Gastroesophageal sphincter (tissue), 4 donors: ENCODE measurements at regions not wholly inside any gene's neighbourhood (a gene's known extent, or its start where the extent isn't known, plus 50 kb on each side); places are given as distances from the start of the nearest gene placed in this dataset.

Source experiments
- ATAC-seq: fragments of 150-250 bp; one replicate; pipeline ENCODE4 v1.9.1; 2016; ENCODE audit warnings: mild to moderate bottlenecking, moderate library complexity
- H3K27ac ChIP-seq, 4 donors: fragments of 200-600 bp; sonication (generic) in 3 of 4; 1 replicate in 3 of 4; 2 replicates in 1 of 4; pipeline ENCODE4 v1.5.1; 2016 to 2019
- H3K27me3 ChIP-seq: fragments of 200-600 bp; sonication (generic); one replicate; pipeline ENCODE4 v1.5.1; 2019
- H3K36me3 ChIP-seq, 2 donors: fragments of 200-600 bp; sonication (generic); one replicate each; pipeline ENCODE4 v1.5.1; 2019; ENCODE audit warnings: control low read depth in 1 of 2
- H3K4me1 ChIP-seq, 3 donors: fragments of 200-600 bp; sonication (generic); 1 replicate in 2 of 3; 2 replicates in 1 of 3; pipeline ENCODE4 v1.5.1; 2016 to 2019; ENCODE audit warnings: control low read depth in 2 of 3
- H3K4me3 ChIP-seq, 2 donors: fragments of 200-600 bp; sonication (generic); one replicate each; pipeline ENCODE4 v1.5.1; 2019; ENCODE audit warnings: mild to moderate bottlenecking in 1 of 2, moderate library complexity in 1 of 2
- H3K9me3 ChIP-seq, 3 donors: fragments of 200-600 bp; sonication (generic); one replicate each; pipeline ENCODE4 v1.5.1; 2017 to 2019; ENCODE audit warnings: control low read depth in 2 of 3
- CTCF ChIP-seq, 4 experiments: fragments of 200-600 bp in 2 of 4; fragments of 450-650 bp in 2 of 4; sonication (generic) in 1 of 4; IDR thresholded peaks; one replicate each; pipeline ENCODE4 v1.5.1; 2017 to 2019; ENCODE audit warnings: antibody characterized with exemption in 4 of 4, mild to moderate bottlenecking in 2 of 4, moderate library complexity in 2 of 4
- EP300 ChIP-seq: sonication (generic); formaldehyde crosslinking; IDR thresholded peaks from one replicate; pipeline ENCODE4 v1.6.1; 2017; ENCODE audit warnings: antibody characterized with exemption, mild to moderate bottlenecking
- POLR2A ChIP-seq, 2 donors: fragments of 450-650 bp; IDR thresholded peaks; one replicate each; pipeline ENCODE4 v1.6.1; 2017; ENCODE audit warnings: antibody characterized with exemption in 2 of 2, mild to moderate bottlenecking in 2 of 2, moderate library complexity in 1 of 2
- POLR2AphosphoS5 ChIP-seq: sonication (generic); formaldehyde crosslinking; IDR thresholded peaks from one replicate; pipeline ENCODE4 v1.6.1; 2017; ENCODE audit warnings: antibody characterized with exemption
- WGBS, 2 donors: methylation state at CpG; one replicate each; pipeline ENCODE4 v1.1.5; 2018; ENCODE audit warnings: low coverage in 1 of 2; 5-methylcytosine and 5-hydroxymethylcytosine counted together

- no peak overlapping the region for H3K27ac ChIP-seq
- no peaks in the 10 kb centered on the region for H3K4me1 ChIP-seq
- no peak overlapping the region for H3K4me3 ChIP-seq
- TF ChIP-seq CTCF (IDR thresholded peaks at IDR 0.05) (no peak), POLR2A (IDR thresholded peaks at IDR 0.05) (no peak), EP300 (no peak), POLR2AphosphoS5 (no peak)
- no peaks in the 10 kb centered on the region for H3K9me3 ChIP-seq
- no peaks in the 10 kb centered on the region for H3K27me3 ChIP-seq
- no peak for ATAC-seq
- no peaks in the 10 kb centered on the region for H3K36me3 ChIP-seq
Measured at GRCh38 chr18:51630706-51631105, 433.2 kb upstream of the MEX3C start.

GRCh38 chr18:51637881-51638280 is 440.4 kb upstream of the MEX3C start:
- H3K36me3 ChIP-seq = no peaks in the 10 kb centered on the region
- H3K27me3 ChIP-seq = no peaks in the 10 kb centered on the region
- no peak for TF ChIP-seq POLR2A (IDR thresholded peaks at IDR 0.05)
- TF ChIP-seq CTCF (IDR thresholded peaks at IDR 0.05) = no peak
- no peak for TF ChIP-seq EP300
- TF ChIP-seq POLR2AphosphoS5 = no peak
- H3K4me1 ChIP-seq = no peaks in the 10 kb centered on the region
- H3K9me3 ChIP-seq = no peaks in the 10 kb centered on the region
- H3K4me3 ChIP-seq = no peak overlapping the region
- no peak for ATAC-seq
- 68 to 71% methylated on average over 4 of the region's 4 CpGs for WGBS, 2 donors
- no peak overlapping the region for H3K27ac ChIP-seq

GRCh38 chr18:51639541-51639940 is 442.1 kb upstream of the MEX3C start:
- Histone ChIP-seq H3K27me3 (no peaks in the 10 kb centered on the region), H3K9me3 (no peaks in the 10 kb centered on the region), H3K36me3 (no peaks in the 10 kb centered on the region), H3K27ac (no peak overlapping the region), H3K4me3 (no peak overlapping the region), H3K4me1 (no peaks in the 10 kb centered on the region)
- TF ChIP-seq EP300 = no peak
- no peak for ATAC-seq

- Histone ChIP-seq H3K27me3 (no peaks in the 10 kb centered on the region), H3K27ac (no peak overlapping the region), H3K9me3 (no peaks in the 10 kb centered on the region), H3K4me1 (no peaks in the 10 kb centered on the region), H3K36me3 (no peaks in the 10 kb centered on the region), H3K4me3 (no peak overlapping the region)
- 69 to 77% methylated on average over 2 of the region's 2 CpGs for WGBS, 2 donors
- no peak for ATAC-seq
- TF ChIP-seq CTCF (IDR thresholded peaks at IDR 0.05) (no peak), EP300 (no peak), POLR2A (IDR thresholded peaks at IDR 0.05) (no peak)
Measured at GRCh38 chr18:51643483-51643882, 446.0 kb upstream of the MEX3C start.

- no peaks in the 10 kb centered on the region for H3K9me3 ChIP-seq
- no peaks in the 10 kb centered on the region for H3K36me3 ChIP-seq
- no peak for ATAC-seq
- TF ChIP-seq POLR2AphosphoS5 = no peak
- no peak for TF ChIP-seq CTCF (IDR thresholded peaks at IDR 0.05)
- no peak for TF ChIP-seq EP300
- no peak for TF ChIP-seq POLR2A (IDR thresholded peaks at IDR 0.05)
- H3K4me1 ChIP-seq = no peaks in the 10 kb centered on the region
- no peak overlapping the region for H3K4me3 ChIP-seq
- H3K27ac ChIP-seq = no peak overlapping the region
- H3K27me3 ChIP-seq = no peaks in the 10 kb centered on the region
Measured at GRCh38 chr18:51645607-51646006, 448.1 kb upstream of the MEX3C start.

GRCh38 chr18:51647346-51647745 is 449.9 kb upstream of the MEX3C start:
- Histone ChIP-seq H3K36me3 (no peaks in the 10 kb centered on the region), H3K9me3 (no peaks in the 10 kb centered on the region), H3K4me1 (no peaks in the 10 kb centered on the region), H3K4me3 (no peak overlapping the region), H3K27me3 (no peaks in the 10 kb centered on the region), H3K27ac (no peak overlapping the region)
- no peak for TF ChIP-seq POLR2AphosphoS5
- TF ChIP-seq POLR2A (IDR thresholded peaks at IDR 0.05) = no peak
- TF ChIP-seq CTCF (IDR thresholded peaks at IDR 0.05) = no peak
- no peak for TF ChIP-seq EP300
- 67% methylated on average over 1 of the region's 1 CpG; no CpG with 5 or more reads in 1 of the 2 donors for WGBS, 2 donors
- ATAC-seq = no peak
